ENCODE measurements at regions not wholly inside any gene's neighbourhood (a gene's known extent, or its start where the extent isn't known, plus 50 kb on each side); places are given as distances from the start of the nearest gene placed in this dataset.

DNA sequence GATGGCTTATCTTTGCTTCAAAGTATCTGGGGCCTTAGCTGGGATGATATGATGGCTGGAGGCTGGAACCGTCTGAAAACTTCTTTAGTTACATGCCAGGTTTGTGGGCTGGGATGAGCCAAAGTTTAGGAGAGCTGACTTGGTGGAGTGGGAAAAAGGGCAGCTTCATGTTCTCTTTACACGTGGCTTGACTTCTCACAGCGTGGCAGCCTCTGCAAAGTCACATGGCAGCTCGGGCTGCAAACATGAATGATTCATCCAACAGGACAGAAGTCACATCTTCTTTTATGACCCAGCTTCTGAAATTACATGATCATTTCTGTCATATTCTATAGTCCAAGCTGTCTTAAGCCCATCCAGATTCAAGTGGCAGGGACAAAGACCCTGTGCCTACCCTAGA is 176.0 kb downstream of the OLFM4 start:
- no peak for DNase-seq (ENCODE audit: low read depth, low spot score)
- no peak overlapping the region for H3K4me3 ChIP-seq (ENCODE audit: low read depth, low read length)
- TF ChIP-seq, protein P1, sequence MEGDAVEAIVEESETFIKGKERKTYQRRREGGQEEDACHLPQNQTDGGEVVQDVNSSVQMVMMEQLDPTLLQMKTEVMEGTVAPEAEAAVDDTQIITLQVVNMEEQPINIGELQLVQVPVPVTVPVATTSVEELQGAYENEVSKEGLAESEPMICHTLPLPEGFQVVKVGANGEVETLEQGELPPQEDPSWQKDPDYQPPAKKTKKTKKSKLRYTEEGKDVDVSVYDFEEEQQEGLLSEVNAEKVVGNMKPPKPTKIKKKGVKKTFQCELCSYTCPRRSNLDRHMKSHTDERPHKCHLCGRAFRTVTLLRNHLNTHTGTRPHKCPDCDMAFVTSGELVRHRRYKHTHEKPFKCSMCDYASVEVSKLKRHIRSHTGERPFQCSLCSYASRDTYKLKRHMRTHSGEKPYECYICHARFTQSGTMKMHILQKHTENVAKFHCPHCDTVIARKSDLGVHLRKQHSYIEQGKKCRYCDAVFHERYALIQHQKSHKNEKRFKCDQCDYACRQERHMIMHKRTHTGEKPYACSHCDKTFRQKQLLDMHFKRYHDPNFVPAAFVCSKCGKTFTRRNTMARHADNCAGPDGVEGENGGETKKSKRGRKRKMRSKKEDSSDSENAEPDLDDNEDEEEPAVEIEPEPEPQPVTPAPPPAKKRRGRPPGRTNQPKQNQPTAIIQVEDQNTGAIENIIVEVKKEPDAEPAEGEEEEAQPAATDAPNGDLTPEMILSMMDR (IDR thresholded peaks at IDR 0.05; ENCODE audit: low read depth, low read length), result no peak
- in situ Hi-C loops (cut with HindIII; ENCODE audit: low sequenced_read_pairs), result no loop called here

DNA sequence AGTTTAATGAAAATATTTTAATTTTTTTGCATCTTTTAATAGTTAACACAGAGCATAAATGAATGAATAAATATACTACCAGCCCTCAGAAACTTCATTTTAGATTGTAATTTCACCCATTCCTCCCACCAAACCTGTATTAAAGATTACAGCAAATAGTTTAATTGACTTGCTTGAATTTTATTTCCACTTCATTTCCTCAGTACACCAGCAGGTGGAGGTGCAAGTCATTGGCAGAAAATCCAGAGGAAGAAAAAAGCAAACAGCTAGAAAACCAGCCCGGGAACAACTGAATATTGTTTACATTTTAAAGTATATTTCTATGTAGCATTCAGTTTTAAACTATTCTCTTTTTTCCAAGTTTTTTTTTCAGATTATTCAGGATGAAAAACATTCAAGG is 177.8 kb downstream of the OLFM4 start:
- in situ Hi-C loops (cut with HindIII; ENCODE audit: low sequenced_read_pairs), result no loop called here
- no peak for DNase-seq (ENCODE audit: low read depth, low spot score)
- TF ChIP-seq, protein P1 (IDR thresholded peaks at IDR 0.05; ENCODE audit: low read depth, low read length), result peak; percentile 16
- H3K4me3 ChIP-seq (ENCODE audit: low read depth, low read length), result no peak overlapping the region

DNA sequence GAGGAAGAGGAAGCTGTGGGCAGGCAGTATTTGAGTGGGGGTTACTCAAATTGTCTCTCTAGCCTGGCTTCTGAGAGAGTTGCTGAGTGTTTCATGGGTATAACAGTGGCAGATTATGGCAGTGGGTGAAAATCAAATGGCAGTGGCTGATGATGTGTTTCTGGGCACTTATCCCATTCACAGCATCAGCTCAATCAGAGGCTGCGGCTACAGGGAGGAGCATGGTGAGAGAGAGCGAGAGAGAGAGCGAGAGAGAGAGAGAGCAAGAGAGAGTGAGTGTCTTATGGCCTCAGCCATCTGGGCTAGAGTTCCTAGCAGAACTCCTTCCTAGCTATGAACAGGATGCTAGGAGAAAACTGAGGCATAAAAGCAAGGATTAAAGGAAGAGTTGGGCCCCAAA is 178.9 kb downstream of the OLFM4 start:
- in situ Hi-C loops (cut with HindIII; ENCODE audit: low sequenced_read_pairs), result no loop called here
- TF ChIP-seq, protein P1 (IDR thresholded peaks at IDR 0.05; ENCODE audit: low read depth, low read length), result no peak
- no peak for DNase-seq (ENCODE audit: low read depth, low spot score)
- H3K4me3 ChIP-seq (ENCODE audit: low read depth, low read length), result no peak overlapping the region

DNA sequence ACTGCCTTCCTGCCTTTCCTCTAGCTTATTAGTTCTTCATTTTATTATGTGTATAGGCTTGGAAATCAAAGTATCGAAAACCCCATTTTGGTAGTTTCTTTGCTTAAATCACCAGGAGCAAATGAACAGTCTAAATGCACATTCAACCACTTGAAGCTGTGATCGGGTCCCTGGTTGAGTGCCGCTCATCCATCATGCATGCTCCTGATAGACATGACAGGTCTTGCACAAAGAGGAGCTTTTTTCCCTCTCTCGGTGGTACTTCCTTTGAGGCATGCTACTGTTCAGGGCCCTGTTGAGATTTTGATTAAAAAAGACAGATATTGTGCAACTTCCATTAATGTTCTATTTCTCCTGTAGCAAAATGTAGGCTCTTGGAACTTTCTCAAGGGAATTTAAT is 185.8 kb downstream of the OLFM4 start:
- TF ChIP-seq, protein P1 (IDR thresholded peaks at IDR 0.05; ENCODE audit: low read depth, low read length), result no peak
- no peak overlapping the region for H3K4me3 ChIP-seq (ENCODE audit: low read depth, low read length)
- no peak for DNase-seq (ENCODE audit: low read depth, low spot score)
- in situ Hi-C loops (cut with HindIII; ENCODE audit: low sequenced_read_pairs), result no loop called here

DNA sequence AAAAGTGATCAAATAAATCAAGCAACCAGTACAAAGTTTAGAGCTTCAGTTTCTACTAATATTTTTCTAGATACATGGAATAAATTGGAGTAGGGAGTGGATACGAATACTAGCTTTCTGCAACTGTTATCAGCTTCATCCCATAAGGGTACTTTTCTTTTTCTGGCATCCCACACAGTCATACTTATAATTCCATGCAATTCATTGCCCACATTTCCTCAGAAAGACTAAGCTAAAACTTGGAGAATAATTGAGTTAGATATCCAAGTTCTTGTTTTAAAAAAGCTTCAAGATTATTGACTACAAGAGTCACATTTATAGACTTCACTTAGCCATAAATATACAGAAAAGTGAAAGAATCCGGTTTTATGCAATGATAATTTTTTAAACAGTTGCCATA is 186.9 kb downstream of the OLFM4 start:
- DNase-seq (ENCODE audit: low read depth, low spot score), result no peak
- TF ChIP-seq, protein P1 (IDR thresholded peaks at IDR 0.05; ENCODE audit: low read depth, low read length), result no peak
- in situ Hi-C loops (cut with HindIII; ENCODE audit: low sequenced_read_pairs), result no loop called here
- no peak overlapping the region for H3K4me3 ChIP-seq (ENCODE audit: low read depth, low read length)

DNA sequence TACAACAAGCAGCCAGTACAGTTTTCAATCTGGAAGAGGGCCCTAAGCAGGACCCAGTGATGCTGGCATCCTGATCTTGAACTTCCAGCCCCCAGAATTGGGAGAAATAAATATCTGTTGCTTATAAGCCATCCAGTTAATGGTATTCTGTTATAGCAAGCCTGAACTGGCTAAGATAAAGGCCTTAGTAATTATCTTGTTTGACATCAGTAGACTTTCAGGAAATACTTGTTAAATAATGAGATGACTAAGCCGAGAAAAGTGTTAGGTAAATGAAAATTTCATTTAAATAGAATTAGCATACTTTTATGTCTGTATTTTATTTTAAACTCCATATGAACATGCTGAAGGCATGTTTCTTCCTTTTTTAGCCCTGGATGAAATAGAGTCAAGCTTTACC is 188.2 kb downstream of the OLFM4 start:
- H3K4me3 ChIP-seq (ENCODE audit: low read depth, low read length), result no peak overlapping the region
- TF ChIP-seq, protein P1 (IDR thresholded peaks at IDR 0.05; ENCODE audit: low read depth, low read length), result no peak
- in situ Hi-C loops (cut with HindIII; ENCODE audit: low sequenced_read_pairs), result no loop called here
- DNase-seq (ENCODE audit: low read depth, low spot score), result no peak

DNA sequence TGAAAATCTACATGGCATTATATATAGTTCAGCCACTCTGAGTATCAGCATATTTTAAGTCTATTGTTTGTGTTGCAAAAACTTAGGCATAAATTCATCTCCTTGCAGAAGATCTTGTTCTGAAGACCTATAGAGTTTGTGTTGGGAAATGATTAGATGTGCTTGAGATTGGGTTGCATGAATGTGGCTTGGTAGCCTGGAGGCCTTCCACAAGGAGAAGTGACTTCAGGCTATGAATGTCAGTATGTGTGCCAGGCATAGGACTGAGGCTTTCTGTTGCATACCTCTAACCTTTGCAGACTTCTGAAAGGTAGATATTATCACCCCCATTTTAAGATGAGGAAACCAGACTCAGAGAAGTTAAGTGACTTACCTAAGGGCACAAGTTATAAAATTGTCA is 188.6 kb downstream of the OLFM4 start:
- TF ChIP-seq, protein P1 (IDR thresholded peaks at IDR 0.05; ENCODE audit: low read depth, low read length), result no peak
- in situ Hi-C loops (cut with HindIII; ENCODE audit: low sequenced_read_pairs), result no loop called here
- no peak overlapping the region for H3K4me3 ChIP-seq (ENCODE audit: low read depth, low read length)
- no peak for DNase-seq (ENCODE audit: low read depth, low spot score)
